OCI-LY7 (cell line): ENCODE measurements at regions not wholly inside any gene's neighbourhood (a gene's known extent, or its start where the extent isn't known, plus 50 kb on each side); places are given as distances from the start of the nearest gene placed in this dataset.

ENCODE experiments used
- BruUV-seq: library from RNA; stranded (reverse); fragments of 400-500 nt; replicated peaks from 2 replicates; lab custom pipeline; 2021; lab: Mats Ljungman, UMichigan
- CTCF ChIA-PET: fragments of 300-600 bp; sonication (Branson Sonifier 250); formaldehyde crosslinking; loops from one replicate; lab custom pipeline; 2022; ENCODE audit warnings: antibody characterized with exemption; ENCODE audit not compliant: unreplicated experiment; lab: Charles Lee
- POLR2A ChIA-PET: fragments of 300-600 bp; sonication (Branson Sonifier 250); formaldehyde crosslinking; loops from one replicate; lab custom pipeline; 2022; ENCODE audit warnings: antibody characterized with exemption; lab: Charles Lee
- DNase-seq: peaks from one replicate; pipeline ENCODE4 v3.0.0-alpha.2; 2015; ENCODE audit warnings: low spot score
- H2AFZ ChIP-seq: fragments of 200-600 bp; sonication (generic), shearing (Covaris generic); 2 replicates; pipeline ENCODE4 v1.6.1; 2014; ENCODE audit warnings: mild to moderate bottlenecking, antibody characterized with exemption, low read length, moderate library complexity
- H3K27ac ChIP-seq: fragments of 200-600 bp; sonication (generic); 2 replicates; pipeline ENCODE4 v1.5.1; 2014; ENCODE audit warnings: mixed run types, low read depth, mild to moderate bottlenecking, moderate library complexity, low read length, inconsistent platforms; ENCODE audit not compliant: poor library complexity, severe bottlenecking
- H3K36me3 ChIP-seq: fragments of 200-600 bp; sonication (generic); 2 replicates; pipeline ENCODE4 v1.6.1; 2014; ENCODE audit warnings: mild to moderate bottlenecking, antibody characterized with exemption, low read length, moderate library complexity, mixed read lengths; ENCODE audit not compliant: insufficient read depth
- H3K4me1 ChIP-seq: fragments of 200-600 bp; sonication (generic); 2 replicates; pipeline ENCODE4 v1.5.1; 2014; ENCODE audit warnings: mild to moderate bottlenecking, low read length; ENCODE audit not compliant: insufficient read depth, poor library complexity, severe bottlenecking
- H3K4me2 ChIP-seq: fragments of 200-600 bp; sonication (generic); 2 replicates; pipeline ENCODE4 v1.6.1; 2014; ENCODE audit warnings: mild to moderate bottlenecking, low read length
- H3K4me3 ChIP-seq: fragments of 200-600 bp; sonication (generic); 2 replicates; pipeline ENCODE4 v1.5.1; 2014; ENCODE audit warnings: mild to moderate bottlenecking, low read depth, low read length; ENCODE audit not compliant: poor library complexity, severe bottlenecking
- H3K79me2 ChIP-seq: fragments of 200-600 bp; sonication (generic); 2 replicates; pipeline ENCODE4 v1.6.1; 2016; ENCODE audit warnings: low read depth, mild to moderate bottlenecking, low read length, moderate library complexity, mixed read lengths; ENCODE audit not compliant: insufficient read depth
- H3K9me2 ChIP-seq: fragments of 200-600 bp; sonication (generic); 2 replicates; pipeline ENCODE4 v1.6.1; 2016; ENCODE audit warnings: mild to moderate bottlenecking, low read length, mixed read lengths; ENCODE audit not compliant: insufficient read depth
- H3K9me3 ChIP-seq: fragments of 200-600 bp; sonication (generic); 2 replicates; pipeline ENCODE4 v1.6.1; 2014; ENCODE audit warnings: mild to moderate bottlenecking, mixed run types, low read length, mixed read lengths
- H4K20me1 ChIP-seq: fragments of 200-600 bp; sonication (generic); 2 replicates; pipeline ENCODE4 v1.6.1; 2014; ENCODE audit warnings: mild to moderate bottlenecking, antibody characterized with exemption, low read length, moderate library complexity, mixed read lengths; ENCODE audit not compliant: insufficient read depth
- EZH2phosphoT487 ChIP-seq: fragments of 200-600 bp; sonication (generic); IDR thresholded peaks from 2 replicates; pipeline ENCODE4 v1.6.1; 2018; ENCODE audit warnings: low read depth, borderline replicate concordance, mild to moderate bottlenecking, mixed run types, antibody characterized with exemption, low read length, moderate library complexity, mixed read lengths
- intact Hi-C: fragments of 100-400 bp; cut with micrococcal nuclease; formaldehyde crosslinking; loops from one replicate; pipeline ENCODE4 v1.10.0; 2022; ENCODE audit not compliant: unreplicated experiment
- TF ChIP-seq, protein P1 (sequence below): fragments of 200-600 bp; sonication (generic); conservative IDR thresholded peaks from 2 replicates; pipeline ENCODE4 v1.5.1; 2014; ENCODE audit warnings: mild to moderate bottlenecking, antibody characterized with exemption, low read length, moderate library complexity, mixed read lengths

DNA sequence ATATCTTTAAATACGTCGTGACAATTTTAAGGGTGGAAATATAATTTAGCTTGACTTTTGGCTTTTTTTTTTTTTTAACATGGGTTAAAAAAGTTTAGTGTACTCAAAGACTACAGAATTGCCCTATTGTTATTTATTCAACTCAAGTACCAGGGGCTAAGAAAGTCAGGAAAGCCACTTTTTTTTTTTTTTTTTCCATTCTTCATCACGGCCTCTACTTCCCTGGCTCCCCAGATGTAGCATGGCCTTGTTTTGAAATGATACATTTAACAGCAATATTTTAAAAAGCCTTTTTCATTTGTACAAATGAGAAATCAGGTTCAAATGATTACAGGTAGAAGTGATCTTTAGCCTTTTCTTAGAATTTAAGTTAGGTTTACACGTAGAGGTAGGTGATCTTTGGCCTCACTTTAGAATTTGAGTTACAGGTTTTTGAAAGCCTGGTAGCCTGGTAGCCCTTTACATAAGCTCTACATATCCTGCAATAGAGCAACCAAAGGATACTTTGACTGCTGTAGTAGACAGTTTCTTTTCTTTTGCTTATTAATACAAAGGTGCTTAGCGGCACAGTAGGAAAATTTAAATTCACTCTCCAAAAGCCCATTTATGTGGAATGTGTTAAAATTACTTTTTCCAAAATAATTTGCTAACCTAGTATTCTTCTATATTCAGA is 160.5 kb upstream of the MMS22L start:
- Histone ChIP-seq H3K79me2 (no peaks in the 10 kb centered on the region), H3K27ac (no peak overlapping the region), H2AFZ (no peak overlapping the region), H3K9me3 (no peaks in the 10 kb centered on the region), H3K4me3 (no peak overlapping the region), H3K4me2 (no peak overlapping the region), H3K4me1 (no peaks in the 10 kb centered on the region), H4K20me1 (no peaks in the 10 kb centered on the region), H3K36me3 (no peaks in the 10 kb centered on the region), H3K9me2 (no peaks in the 10 kb centered on the region)
- DNase-seq = no peak
- BruUV-seq = no TSS peak
- CTCF ChIA-PET = no interaction called here
- intact Hi-C loops = no loop called here
- TF ChIP-seq EZH2phosphoT487 = no peak
- TF ChIP-seq, protein P1, sequence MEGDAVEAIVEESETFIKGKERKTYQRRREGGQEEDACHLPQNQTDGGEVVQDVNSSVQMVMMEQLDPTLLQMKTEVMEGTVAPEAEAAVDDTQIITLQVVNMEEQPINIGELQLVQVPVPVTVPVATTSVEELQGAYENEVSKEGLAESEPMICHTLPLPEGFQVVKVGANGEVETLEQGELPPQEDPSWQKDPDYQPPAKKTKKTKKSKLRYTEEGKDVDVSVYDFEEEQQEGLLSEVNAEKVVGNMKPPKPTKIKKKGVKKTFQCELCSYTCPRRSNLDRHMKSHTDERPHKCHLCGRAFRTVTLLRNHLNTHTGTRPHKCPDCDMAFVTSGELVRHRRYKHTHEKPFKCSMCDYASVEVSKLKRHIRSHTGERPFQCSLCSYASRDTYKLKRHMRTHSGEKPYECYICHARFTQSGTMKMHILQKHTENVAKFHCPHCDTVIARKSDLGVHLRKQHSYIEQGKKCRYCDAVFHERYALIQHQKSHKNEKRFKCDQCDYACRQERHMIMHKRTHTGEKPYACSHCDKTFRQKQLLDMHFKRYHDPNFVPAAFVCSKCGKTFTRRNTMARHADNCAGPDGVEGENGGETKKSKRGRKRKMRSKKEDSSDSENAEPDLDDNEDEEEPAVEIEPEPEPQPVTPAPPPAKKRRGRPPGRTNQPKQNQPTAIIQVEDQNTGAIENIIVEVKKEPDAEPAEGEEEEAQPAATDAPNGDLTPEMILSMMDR = no peak
- POLR2A ChIA-PET = no interaction called here

DNA sequence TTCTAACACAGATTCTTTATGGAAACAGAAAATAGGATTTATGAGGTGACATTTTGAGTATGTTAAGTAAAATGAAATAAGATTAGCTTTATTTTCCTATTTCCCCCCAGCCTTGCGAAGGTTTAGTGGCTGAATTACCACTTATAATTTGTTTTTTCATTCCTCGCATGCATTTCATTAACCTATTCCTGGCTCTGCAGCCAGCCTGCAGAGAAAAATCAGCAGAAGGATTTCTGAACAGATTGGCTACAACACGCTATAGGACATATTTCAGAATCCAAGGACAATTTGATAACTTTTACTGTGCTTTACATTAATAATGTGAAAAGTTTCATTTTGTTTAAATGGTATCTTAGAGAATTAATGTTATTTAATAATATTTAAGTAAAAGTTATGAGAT is 162.4 kb upstream of the MMS22L start:
- Histone ChIP-seq H3K9me3 (no peaks in the 10 kb centered on the region), H3K4me1 (no peaks in the 10 kb centered on the region), H3K4me3 (no peak overlapping the region), H4K20me1 (no peaks in the 10 kb centered on the region), H3K4me2 (no peak overlapping the region), H3K79me2 (no peaks in the 10 kb centered on the region), H2AFZ (no peak overlapping the region), H3K9me2 (no peaks in the 10 kb centered on the region), H3K27ac (no peak overlapping the region), H3K36me3 (no peaks in the 10 kb centered on the region)
- no peak for DNase-seq
- POLR2A ChIA-PET = no interaction called here
- TF ChIP-seq EZH2phosphoT487 = no peak
- TF ChIP-seq, protein P1 = no peak
- no TSS peak for BruUV-seq
- CTCF ChIA-PET = no interaction called here
- intact Hi-C loops = no loop called here

DNA sequence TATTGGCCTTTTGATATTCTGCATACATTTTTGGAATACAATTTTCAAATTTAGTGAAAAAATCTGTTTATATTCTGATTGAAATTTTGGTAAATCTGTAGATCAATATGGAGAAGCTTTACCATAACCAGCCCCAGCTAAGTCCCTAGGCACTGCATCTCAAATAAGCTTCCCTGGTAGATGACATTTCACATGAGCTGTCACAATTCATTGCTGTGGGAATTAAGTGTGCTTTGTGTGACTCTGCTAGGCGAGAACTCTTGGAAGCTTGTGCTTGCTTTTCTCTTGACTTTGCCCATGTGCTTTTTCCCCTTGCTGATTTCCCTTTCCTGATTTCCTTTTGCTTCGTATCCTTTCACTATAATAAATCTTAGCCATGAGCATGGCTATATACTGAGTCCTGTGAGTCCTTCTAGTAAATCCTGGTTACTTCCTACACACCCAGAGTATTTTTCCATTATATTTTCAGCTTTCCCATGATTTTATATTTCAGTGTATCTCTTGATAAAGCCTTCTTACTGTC is 166.5 kb upstream of the MMS22L start:
- no peaks in the 10 kb centered on the region for H3K4me1 ChIP-seq
- H3K36me3 ChIP-seq = no peaks in the 10 kb centered on the region
- ChIA-PET POLR2A (interaction anchor here (0.6 kb wide), 1 partner anchor 18 kb away, joined by 4 read pairs; no protein-coding TSS in a partner anchor), CTCF (no interaction called here)
- no peaks in the 10 kb centered on the region for H3K79me2 ChIP-seq
- no peak overlapping the region for H3K27ac ChIP-seq
- no peaks in the 10 kb centered on the region for H3K9me2 ChIP-seq
- intact Hi-C loops = no loop called here
- H3K9me3 ChIP-seq = no peaks in the 10 kb centered on the region
- no TSS peak for BruUV-seq
- H3K4me2 ChIP-seq = no peak overlapping the region
- H3K4me3 ChIP-seq = no peak overlapping the region
- TF ChIP-seq, protein P1 = no peak
- TF ChIP-seq EZH2phosphoT487 = no peak
- no peaks in the 10 kb centered on the region for H4K20me1 ChIP-seq
- DNase-seq = no peak
- no peak overlapping the region for H2AFZ ChIP-seq
